ENCODE measurements at regions not wholly inside any gene's neighbourhood (a gene's known extent, or its start where the extent isn't known, plus 50 kb on each side); places are given as distances from the start of the nearest gene placed in this dataset.

DNA sequence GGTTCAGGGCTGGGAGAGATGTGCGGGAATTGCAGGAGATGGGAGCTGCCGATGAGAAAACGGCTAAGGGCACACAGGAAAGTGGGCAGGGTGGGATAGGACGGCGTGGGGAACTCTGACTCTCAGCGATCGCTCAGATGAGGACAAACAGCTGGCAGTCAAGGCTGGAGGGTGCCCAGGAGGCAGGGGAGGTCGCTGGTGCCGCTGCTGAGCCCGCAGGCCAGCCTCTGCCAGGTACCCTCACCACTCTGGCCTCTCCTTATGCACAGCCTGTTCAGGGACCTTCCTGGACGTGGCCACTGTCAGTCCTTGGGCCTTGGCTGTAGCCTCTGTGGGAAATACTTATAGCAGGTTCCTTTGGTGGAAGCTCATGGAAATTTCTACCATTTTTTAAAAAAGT is 308.6 kb downstream of the TEX29 start:
- CTCF ChIA-PET: interaction anchor here (0.6 kb wide), 1 partner anchor 161 kb away, joined by 3 read pairs; no protein-coding TSS in a partner anchor
- Histone ChIP-seq H3K9me3 (no peaks in the 10 kb centered on the region), H2AFZ (ENCODE audit: low read depth) (no peak overlapping the region), H3K27ac (ENCODE audit: low read depth in 2 of 2, low read length in 1 of 2) (no peak overlapping the region), H3K27me3 (ENCODE audit: insufficient read depth) (no peaks in the 10 kb centered on the region), H3F3A (replicated peaks; ENCODE audit: insufficient read depth) (no peaks in the 10 kb centered on the region), H3K79me2 (ENCODE audit: insufficient read depth) (no peaks in the 10 kb centered on the region), H4K20me1 (ENCODE audit: insufficient read depth) (no peaks in the 10 kb centered on the region), H3K9ac (no peak overlapping the region), H3K4me1 (ENCODE audit: control insufficient read depth in 1 of 2, insufficient read depth in 2 of 2, low read depth in 1 of 2, low read length in 1 of 2) (no peaks in the 10 kb centered on the region), H3K9me2 (no peaks in the 10 kb centered on the region), H3K36me3 (replicated peaks in 1 of 2; ENCODE audit: control insufficient read depth in 1 of 2, insufficient read depth in 2 of 2, low read length in 1 of 2) (no peaks in the 10 kb centered on the region), H3K4me3 (ENCODE audit: low read depth in 2 of 2, low read length in 1 of 2) (no peak overlapping the region), H3K4me2 (no peak overlapping the region)
- POLR2A ChIA-PET: no interaction called here
- 2% methylated on average over 6 of the region's 11 CpGs for WGBS (ENCODE audit: low lambda C conversion rate)
- no peak for TF ChIP-seq TAF1 (IDR thresholded peaks at IDR 0.05; ENCODE audit: borderline replicate concordance, low read depth, low read length)
- TF ChIP-seq POLR2AphosphoS5 (IDR thresholded peaks at IDR 0.05; ENCODE audit: low read depth, low read length): no peak
- TF ChIP-seq SMC3 (IDR thresholded peaks at IDR 0.05; ENCODE audit: low read depth, low read length): no peak
- no peak for TF ChIP-seq RFX5 (IDR thresholded peaks at IDR 0.05; ENCODE audit: low read length)
- no peak for DNase-seq

DNA sequence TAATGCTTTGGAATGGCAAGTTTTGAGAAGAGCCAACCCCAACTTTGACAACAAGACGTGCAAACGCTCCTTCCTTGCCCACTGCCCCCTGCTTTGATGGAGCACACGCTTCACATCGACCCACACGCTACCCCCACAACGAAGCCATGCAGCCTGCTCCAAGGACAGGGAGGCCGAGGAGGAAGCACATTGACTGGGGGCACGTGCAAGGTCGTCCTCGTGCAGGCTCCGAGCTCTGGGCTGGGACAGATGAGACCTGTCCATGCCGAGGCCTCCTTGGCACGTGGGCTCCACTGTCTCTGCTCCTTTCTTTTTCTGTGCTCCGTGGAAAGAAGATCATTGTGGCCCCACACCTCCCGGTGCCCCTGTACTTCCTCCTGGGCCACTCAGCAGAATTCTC is 309.0 kb downstream of the TEX29 start:
- Histone ChIP-seq H4K20me1 (ENCODE audit: insufficient read depth) (no peaks in the 10 kb centered on the region), H3K4me1 (ENCODE audit: control insufficient read depth in 1 of 2, insufficient read depth in 2 of 2, low read depth in 1 of 2, low read length in 1 of 2) (no peaks in the 10 kb centered on the region), H3K4me2 (no peak overlapping the region), H3K36me3 (replicated peaks in 1 of 2; ENCODE audit: control insufficient read depth in 1 of 2, insufficient read depth in 2 of 2, low read length in 1 of 2) (no peaks in the 10 kb centered on the region), H3K27ac (ENCODE audit: low read depth in 2 of 2, low read length in 1 of 2) (no peak overlapping the region), H3F3A (replicated peaks; ENCODE audit: insufficient read depth) (no peaks in the 10 kb centered on the region), H3K9me2 (no peaks in the 10 kb centered on the region), H3K4me3 (ENCODE audit: low read depth in 2 of 2, low read length in 1 of 2) (no peak overlapping the region), H2AFZ (ENCODE audit: low read depth) (no peak overlapping the region), H3K9me3 (no peaks in the 10 kb centered on the region), H3K9ac (no peak overlapping the region), H3K27me3 (ENCODE audit: insufficient read depth) (no peaks in the 10 kb centered on the region), H3K79me2 (ENCODE audit: insufficient read depth) (no peaks in the 10 kb centered on the region)
- ChIA-PET POLR2A (no interaction called here), CTCF (interaction anchor here (0.6 kb wide), 1 partner anchor 161 kb away, joined by 3 read pairs; no protein-coding TSS in a partner anchor)
- TF ChIP-seq RAD21 (IDR thresholded peaks at IDR 0.05; ENCODE audit: low read length) (no peak), RFX5 (IDR thresholded peaks at IDR 0.05; ENCODE audit: low read length) (no peak), POLR2AphosphoS5 (IDR thresholded peaks at IDR 0.05; ENCODE audit: low read depth, low read length) (no peak), MAX (IDR thresholded peaks at IDR 0.05; ENCODE audit: low read depth) (no peak), FOXM1 (IDR thresholded peaks at IDR 0.05; ENCODE audit: low read depth) (no peak), CTCF (IDR thresholded peaks at IDR 0.05) (no peak), FOSL2 (IDR thresholded peaks at IDR 0.05; ENCODE audit: borderline replicate concordance, low read depth) (no peak), YY1 (IDR thresholded peaks at IDR 0.05; ENCODE audit: low read depth) (no peak), GATA2 (CRISPR knock-in tag; IDR thresholded peaks at IDR 0.05) (no peak), GABPA (IDR thresholded peaks at IDR 0.05; ENCODE audit: low read depth) (no peak), SMC3 (IDR thresholded peaks at IDR 0.05; ENCODE audit: low read depth, low read length) (no peak), EZH2phosphoT487 (IDR thresholded peaks at IDR 0.05; ENCODE audit: borderline replicate concordance, low read depth) (no peak)
- TF ChIP-seq, protein P1, sequence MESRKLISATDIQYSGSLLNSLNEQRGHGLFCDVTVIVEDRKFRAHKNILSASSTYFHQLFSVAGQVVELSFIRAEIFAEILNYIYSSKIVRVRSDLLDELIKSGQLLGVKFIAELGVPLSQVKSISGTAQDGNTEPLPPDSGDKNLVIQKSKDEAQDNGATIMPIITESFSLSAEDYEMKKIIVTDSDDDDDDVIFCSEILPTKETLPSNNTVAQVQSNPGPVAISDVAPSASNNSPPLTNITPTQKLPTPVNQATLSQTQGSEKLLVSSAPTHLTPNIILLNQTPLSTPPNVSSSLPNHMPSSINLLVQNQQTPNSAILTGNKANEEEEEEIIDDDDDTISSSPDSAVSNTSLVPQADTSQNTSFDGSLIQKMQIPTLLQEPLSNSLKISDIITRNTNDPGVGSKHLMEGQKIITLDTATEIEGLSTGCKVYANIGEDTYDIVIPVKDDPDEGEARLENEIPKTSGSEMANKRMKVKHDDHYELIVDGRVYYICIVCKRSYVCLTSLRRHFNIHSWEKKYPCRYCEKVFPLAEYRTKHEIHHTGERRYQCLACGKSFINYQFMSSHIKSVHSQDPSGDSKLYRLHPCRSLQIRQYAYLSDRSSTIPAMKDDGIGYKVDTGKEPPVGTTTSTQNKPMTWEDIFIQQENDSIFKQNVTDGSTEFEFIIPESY (IDR thresholded peaks at IDR 0.05; ENCODE audit: borderline replicate concordance, low read depth): no peak
- TF ChIP-seq, protein P2, sequence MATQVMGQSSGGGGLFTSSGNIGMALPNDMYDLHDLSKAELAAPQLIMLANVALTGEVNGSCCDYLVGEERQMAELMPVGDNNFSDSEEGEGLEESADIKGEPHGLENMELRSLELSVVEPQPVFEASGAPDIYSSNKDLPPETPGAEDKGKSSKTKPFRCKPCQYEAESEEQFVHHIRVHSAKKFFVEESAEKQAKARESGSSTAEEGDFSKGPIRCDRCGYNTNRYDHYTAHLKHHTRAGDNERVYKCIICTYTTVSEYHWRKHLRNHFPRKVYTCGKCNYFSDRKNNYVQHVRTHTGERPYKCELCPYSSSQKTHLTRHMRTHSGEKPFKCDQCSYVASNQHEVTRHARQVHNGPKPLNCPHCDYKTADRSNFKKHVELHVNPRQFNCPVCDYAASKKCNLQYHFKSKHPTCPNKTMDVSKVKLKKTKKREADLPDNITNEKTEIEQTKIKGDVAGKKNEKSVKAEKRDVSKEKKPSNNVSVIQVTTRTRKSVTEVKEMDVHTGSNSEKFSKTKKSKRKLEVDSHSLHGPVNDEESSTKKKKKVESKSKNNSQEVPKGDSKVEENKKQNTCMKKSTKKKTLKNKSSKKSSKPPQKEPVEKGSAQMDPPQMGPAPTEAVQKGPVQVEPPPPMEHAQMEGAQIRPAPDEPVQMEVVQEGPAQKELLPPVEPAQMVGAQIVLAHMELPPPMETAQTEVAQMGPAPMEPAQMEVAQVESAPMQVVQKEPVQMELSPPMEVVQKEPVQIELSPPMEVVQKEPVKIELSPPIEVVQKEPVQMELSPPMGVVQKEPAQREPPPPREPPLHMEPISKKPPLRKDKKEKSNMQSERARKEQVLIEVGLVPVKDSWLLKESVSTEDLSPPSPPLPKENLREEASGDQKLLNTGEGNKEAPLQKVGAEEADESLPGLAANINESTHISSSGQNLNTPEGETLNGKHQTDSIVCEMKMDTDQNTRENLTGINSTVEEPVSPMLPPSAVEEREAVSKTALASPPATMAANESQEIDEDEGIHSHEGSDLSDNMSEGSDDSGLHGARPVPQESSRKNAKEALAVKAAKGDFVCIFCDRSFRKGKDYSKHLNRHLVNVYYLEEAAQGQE (IDR thresholded peaks at IDR 0.05; ENCODE audit: low read depth, low read length): no peak
- TF ChIP-seq, protein P3, sequence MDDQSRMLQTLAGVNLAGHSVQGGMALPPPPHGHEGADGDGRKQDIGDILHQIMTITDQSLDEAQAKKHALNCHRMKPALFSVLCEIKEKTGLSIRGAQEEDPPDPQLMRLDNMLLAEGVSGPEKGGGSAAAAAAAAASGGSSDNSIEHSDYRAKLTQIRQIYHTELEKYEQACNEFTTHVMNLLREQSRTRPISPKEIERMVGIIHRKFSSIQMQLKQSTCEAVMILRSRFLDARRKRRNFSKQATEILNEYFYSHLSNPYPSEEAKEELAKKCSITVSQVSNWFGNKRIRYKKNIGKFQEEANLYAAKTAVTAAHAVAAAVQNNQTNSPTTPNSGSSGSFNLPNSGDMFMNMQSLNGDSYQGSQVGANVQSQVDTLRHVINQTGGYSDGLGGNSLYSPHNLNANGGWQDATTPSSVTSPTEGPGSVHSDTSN (IDR thresholded peaks at IDR 0.05): no peak
- WGBS (ENCODE audit: low lambda C conversion rate): 9% methylated on average over 14 of the region's 15 CpGs
- DNase-seq: no peak

Measured in SK-N-SH (cell line).